Kasumi-1 (cell line): ENCODE measurements at regions not wholly inside any gene's neighbourhood (a gene's known extent, or its start where the extent isn't known, plus 50 kb on each side); places are given as distances from the start of the nearest gene placed in this dataset.
"Not testable (repeated sequence)": the region's sequence is repeated elsewhere in the genome, so short reads cannot be mapped to it uniquely, and the experiment has no call there.

Experiments
- DNase-seq, 2 experiments: peaks; one replicate each; lab custom pipeline; 2025; lab: John Stamatoyannopoulos, UW

DNA sequence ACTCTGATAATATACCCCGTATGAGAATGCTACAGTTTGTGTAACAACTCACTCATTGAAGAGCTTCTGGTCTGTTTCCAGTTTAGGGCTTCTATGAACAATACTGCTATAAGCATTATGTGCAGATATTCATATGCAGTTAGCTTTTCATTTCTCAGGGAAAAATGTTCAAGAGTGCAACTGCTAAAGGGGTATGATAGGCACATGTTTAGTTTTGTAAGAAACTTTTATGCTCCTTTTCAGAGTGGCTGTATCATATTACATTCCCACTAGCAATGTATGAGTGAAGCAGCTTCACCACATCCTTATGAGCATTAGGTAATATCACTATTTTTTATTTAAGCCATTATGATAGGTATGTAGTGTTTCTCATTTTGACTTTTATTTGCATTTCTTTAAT, 182.6 kb upstream of the CXCL12 start:
- peak; percentile 6 to 16 for DNase-seq

DNA sequence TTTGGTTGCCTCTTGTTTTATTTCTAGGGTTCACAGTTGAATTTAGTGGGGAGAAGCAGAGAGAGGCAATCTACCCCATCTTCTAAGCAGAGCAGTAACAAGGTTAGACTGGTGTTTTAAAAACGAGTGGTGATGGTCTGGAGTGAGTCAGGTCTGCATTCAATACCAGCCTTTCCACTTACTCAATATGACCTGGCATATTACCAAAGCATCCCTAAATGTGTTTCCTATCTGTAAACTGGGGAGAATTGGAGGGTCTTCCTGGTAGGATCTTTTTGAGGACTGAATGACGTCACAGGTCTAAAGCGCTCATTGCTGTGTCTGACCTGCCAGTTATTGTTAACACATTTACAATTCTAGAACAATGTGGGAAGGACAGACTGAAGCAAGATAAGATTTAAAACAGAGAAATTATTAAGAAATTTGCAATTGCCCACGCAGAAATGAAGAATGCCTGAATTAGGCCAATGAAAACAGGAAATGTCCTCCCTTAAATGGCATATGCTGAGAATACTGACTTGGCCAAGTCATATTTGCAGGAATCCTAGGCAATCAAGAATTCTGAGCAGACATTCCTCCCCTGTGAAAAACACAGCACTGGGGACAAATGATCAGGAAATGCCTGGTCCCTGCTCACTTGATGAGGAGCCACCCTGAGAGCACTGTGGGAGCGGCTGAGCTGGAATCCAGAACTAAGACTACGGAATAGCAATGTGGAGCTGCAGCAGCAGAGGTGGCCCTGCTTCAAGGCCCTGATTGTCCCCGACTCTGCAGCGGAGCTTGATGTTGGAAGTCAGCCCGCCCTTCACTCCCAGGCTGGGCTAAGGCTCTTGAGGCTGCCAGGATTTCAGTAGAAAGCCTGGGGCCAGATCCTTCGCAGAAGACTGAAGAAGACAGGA, 184.5 kb upstream of the CXCL12 start:
- no peak for DNase-seq

DNA sequence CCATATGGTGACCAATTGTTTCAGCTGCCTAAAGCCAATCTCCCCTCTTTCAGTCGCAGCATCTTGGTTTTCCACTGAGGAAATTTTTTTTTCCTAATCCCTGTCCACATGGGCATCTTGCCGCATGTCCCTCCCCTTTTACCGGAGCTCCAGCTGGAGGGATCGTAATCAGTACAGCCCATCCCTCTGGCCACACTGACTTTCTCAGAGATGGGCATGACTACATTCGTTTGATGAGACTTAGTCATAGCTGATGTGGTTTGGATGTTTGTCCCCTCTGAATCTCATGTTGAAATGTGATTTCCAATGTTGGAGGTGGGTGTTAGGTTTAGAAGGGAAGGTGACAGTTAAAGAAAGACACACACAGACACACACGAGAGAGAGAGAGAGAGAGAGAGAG, 186.8 kb upstream of the CXCL12 start:
- DNase-seq: no peak

DNA sequence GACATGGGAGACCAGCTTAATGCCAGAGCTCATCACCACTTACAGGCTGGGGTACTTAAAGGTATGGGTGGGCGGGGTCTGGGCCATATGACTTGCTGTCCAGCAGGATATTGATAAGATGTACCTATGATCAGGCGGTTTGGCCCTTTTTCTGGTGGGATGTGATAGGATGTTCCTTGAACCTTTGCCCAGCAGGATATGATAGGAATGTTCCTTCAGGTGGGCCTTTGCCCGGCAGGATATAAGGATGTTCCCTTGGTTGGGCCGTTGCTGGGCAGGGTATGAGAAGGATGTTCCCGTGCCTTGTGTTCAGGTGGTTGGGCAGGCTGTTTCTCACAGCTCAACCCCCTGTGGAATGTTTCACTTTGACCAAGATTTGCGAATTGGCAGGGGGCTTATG, 187.2 kb upstream of the CXCL12 start:
- DNase-seq: no peak

DNA sequence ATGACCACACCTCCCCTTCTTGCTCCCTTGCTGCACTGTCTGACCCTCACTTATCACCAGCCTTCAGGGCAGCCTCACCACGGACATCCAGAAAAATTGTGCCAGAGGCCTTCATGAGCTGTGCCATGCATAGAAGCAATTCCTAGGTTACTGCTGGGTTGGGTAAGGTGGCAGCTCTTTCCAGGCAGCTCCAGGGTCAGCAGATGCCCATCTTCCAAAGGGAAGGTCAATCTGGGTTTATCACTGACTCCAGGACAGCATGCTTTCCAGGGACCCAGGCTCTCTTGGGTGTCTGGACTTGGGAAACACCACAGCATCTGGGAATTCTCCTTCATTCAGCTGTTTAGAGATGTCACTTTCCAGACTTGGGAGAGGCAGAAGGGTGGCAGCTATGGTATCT, 188.9 kb upstream of the CXCL12 start:
- no peak for DNase-seq

DNA sequence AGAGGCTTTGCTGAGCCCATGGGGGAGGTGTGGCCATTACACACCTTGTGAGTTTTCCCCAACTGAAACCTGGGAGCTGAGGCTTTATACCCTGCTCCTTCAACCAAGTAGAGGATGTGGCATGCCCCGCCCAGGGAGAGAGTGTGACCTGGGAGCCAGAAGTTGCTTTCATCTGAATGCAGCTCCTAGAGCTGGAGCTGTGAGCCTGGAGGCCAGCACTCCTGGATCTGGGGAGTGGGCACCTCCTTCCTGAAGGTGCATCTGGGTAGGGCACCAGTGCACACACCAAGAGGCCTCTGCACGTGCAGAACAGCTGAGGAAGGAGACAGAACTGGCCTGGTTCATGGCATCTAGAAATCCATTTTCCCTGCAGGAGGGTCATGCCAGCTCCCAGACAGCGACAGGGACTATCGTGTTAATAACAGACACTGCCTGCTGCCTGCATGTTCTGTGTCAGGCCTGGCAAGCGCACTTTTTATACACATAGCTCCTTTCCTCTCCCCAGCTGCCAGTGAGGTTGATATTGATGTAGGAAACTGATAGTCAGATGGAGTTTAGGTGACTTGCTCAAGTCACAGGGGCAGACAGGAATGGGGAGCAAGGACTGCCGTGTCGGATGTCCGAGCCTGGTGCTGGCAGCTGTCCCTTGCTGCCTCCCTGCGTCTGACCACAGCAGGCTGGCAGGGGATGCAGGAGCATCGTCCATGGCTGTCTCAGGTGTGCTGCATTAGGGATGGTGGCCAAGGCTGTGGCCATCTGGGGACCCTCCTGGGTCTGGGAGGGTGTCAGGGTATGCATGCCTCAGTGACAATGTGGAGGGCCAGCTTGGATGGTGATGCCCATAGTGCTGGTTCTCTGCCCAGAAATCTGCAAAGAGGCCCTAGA, 189.9 kb upstream of the CXCL12 start:
- no peak for DNase-seq

DNA sequence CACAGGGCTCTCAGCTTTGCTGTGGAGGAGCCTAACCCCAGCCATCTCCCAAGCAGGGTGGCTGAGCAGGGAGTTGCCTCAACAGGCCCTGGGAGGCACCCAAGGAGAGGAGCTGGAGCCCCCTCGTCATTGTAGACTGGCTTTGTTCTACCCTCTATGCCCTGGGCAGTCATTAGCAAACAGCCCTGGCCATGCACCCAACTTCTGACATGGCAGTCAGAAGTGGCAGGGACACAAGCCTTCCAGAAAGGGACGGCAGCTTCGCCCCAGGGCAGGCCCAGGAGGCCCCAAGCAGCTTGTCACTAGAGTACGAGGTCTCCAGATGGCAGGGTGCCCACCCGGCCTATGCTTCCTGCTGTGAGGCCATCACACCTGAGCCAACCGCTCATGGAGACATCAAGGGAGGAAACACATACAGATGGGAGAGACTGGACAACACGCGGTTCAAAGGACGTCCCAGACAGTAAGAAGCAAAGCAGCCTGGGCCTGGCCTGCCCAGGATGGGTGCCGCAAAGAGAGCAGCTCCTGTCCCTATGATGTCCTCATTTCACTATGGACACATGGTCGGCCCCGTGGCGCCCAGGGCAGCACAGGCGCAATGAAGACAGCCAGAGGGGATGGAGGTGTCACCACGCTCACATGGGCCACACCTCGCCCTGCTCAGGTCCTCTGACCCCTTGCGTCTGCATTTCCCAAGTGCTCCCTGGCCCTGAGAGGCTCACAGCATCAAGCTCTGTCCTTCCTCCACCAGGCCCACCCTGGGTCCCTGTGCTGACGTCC, 190.9 kb upstream of the CXCL12 start:
- DNase-seq: no peak

DNA sequence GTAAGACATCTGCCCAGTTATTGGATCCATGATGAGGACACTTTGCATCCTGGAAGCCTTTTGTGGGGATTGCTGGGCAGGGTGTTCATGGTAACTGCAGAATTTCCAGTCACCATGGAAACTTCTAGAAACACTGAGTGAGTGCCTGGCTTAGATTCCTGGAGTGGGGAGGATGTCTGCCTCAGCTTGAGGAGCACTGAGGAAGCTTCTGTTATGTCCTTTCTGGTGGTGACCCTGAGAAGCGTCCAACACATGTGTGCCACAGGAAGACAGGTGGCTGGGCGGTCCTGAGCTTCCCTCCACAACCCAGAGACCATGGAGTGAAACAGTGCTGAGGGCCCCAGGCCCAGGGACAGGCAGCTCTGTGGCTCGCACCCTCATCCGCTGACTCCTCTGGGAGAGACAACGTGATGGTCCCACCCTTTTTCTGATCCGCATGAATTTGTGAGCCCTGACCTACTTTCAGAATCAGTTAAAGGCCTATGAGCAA, 191.8 kb upstream of the CXCL12 start:
- no peak for DNase-seq

DNA sequence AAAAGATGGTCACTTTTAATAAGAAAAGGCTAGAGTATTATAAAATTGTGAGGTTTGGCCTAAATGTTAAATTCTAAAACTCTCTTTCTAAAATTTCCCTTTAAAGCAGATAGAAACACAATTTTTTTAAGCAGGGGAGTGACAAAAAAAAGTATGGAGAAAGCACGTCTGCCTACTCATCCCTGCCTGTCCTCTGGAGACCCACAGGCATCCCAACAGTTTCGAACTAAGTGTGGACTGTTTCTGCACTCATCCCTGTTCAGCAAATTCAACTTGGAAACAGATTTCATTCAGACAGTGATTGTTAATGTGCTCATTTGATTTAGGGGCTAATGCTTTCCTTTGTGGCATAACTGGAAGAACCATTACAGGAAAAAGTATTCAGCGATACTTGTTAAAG, 192.6 kb upstream of the CXCL12 start:
- DNase-seq: no peak

DNA sequence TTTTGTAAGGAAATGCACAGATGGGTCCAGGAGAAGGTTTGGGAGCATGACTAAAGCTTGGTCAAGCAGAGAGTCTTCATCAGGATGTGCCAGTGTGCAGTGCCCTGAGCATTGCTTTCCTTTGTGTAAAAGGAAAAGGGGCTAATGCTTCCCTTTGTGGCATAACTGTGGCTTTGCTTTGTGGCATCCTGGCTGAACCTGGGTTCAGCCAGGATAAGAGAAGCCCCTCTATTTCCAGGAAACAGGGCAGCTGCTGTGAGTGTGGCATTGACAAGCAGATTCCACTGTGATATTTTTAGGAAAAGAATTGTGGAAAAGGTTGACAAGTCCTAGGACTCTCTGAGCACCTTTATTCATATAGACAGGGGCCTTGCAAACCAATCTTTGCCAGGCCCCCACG, 193.4 kb upstream of the CXCL12 start:
- no peak for DNase-seq

DNA sequence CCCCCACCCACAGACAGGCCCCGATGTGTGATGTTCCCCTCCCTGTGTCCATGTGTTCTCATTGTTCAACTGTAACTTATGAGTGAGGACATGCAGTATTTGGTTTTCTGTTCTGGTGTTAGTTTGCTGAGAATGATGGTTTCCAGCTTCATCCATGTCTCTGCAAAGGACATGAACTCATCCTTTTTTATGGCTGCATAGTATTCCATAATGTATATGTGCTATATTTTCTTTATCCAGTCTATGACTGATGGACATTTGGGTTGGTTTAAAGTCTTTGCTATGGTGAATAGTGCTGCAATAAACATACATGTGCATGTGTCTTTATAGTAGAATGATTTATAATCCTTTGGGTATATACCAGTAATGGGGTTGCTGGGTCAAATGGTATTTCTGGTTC, 194.1 kb upstream of the CXCL12 start:
- DNase-seq: not testable (repeated sequence)

DNA sequence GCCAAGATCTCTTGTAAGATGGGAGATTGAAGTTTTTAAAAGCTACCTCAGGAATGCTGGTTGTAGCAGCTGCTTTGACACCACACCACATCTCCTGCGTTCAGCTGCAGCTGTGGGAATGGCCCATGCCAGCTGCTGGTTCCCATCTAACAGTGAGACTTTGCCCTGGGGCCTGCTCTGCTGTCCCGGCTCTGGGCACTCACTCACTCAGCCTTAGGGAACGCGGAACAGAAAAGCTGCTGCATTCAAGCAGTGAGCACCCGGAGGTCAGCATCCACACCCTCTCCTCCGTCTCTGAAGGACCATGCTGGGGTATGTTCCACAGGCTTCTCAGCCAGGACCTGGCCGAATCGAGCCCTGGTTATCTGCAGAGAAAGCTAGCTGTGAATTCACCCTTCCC, 197.1 kb upstream of the CXCL12 start:
- DNase-seq: no peak

DNA sequence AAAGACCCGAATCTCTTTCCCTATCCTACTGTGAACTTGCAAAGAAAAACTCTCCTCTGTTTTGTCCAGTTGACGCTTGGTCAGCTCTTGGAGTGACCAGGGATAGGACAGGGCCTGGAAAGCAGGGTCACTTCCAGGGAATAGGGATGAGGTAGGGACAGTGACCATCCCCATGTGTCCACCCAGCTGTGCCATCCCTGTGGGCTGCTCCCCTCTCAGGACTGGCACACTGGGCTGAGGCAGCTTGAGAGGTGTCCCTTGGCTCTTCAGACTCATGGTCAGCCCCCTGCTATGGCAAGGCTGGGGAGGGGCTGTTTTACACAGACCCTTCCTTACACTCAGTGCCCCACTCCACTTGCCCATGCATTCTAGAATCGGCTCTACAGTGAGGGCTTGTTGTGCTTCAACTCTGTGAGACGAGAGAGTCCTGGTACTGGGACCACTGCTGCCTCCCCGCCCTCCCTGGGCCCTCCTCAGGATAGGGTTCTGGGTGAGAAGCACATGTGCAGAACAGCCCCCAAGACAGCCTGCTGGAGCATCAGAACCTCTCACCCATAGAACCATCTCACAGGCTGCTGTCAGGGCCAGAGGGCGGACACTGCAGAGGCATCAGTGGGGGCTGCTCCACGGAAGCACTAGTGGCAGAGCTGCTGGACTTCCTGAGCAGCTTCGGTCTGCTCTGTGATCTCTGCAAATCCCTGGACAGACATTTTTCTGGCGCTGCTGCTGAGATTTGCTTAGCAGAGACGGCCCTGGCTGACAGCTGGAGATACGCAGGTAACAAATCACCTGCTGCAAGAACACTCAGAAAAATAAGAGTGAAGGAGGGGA, 202.8 kb upstream of the CXCL12 start:
- no peak for DNase-seq

DNA sequence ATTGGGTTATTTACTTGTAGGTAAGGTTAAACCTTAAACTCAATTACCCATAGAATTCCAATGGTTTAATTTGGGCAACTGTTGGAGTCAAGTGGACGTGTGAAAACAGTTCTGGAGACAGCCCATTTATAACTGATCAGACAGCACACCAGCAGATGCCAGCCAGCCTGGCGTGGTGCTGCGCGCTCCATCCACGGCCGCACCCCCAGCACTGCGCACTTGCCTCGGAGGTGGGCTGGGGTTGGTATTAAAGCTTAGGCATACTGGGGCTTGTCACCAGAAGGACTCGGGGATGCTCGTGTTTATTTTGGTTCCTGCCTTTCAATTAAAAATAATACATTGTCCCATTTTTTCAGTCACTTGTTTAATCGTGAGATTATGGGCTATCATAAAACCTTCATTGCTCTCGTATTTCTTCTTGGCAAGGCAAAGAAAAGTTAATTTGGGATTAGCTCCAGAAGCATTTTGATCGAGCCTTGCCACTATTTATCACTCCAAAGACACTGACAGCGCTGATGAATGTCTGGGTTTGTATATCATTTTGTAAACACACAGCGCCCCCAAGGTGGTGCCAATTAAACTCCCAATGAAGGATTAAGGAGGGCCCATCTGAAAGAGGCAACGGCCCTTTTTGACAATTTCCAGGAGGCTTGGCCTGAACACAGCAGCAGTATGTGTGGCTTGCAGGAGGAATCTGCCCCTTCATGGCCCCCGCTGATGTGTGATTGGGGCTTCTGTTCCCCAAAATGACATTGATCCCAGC, 204.5 kb upstream of the CXCL12 start:
- DNase-seq: no peak

DNA sequence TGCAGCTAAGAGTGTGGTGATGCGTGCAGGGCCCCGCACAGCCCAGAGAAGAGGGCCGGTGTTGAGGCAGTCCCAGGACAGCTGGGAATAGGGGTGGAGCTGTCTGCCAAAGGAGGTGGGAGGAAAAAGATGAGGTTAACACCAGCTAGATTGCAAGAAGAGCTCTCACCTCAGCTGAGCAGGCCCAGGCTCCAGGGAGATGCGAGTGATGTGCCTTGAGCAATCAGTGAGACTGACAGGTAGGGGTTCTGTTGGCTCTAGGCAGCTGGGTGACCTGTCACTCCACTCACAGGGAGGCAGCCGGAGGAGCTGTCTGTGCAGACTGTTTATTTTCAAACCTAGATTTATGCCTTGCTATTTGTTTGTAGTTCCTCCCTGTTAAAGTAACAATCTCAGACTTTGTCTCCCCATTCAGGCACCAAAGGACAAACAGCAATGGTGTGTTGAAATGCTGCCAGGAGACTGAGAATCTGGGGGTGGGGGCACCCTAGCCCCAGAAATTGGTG, 205.1 kb upstream of the CXCL12 start:
- DNase-seq: no peak

DNA sequence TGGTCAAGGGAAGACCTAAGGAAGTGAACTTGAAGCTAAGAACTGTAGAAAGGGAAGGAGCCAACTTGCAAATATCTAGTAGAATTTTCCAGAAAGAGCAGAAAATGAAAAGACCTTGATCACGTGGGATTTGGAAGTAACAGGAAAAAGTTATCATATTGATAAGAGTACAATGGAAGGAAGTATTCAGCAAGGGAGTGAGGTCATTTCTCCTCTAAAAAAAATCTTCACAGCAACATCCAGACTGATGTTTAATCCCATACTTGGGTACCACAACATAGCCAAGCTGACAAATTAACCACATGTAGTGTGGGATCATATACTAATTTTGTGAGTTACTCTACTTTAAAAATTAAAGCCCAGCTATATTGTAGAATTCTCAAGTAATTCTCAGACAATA, 207.0 kb upstream of the CXCL12 start:
- no peak for DNase-seq

DNA sequence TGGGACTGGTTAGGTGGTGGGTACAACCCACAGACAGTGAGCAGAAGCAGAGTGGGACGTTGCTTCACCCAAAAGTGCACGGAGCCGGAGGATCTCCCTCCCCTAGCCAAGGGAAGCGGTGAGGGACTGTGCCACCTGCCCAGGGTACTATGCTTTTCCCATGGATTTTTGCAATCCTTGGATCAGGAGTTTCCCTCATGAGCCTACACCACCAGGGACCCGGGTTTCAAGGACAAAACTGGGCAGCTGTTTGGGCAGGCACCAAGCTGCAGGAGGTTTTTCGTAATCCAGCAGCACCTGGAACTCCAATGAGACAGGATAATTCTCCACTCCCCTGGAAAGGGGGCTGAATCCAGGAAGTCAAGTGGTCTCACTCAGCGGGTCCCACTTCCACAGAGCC, 209.1 kb upstream of the CXCL12 start:
- DNase-seq: no peak

DNA sequence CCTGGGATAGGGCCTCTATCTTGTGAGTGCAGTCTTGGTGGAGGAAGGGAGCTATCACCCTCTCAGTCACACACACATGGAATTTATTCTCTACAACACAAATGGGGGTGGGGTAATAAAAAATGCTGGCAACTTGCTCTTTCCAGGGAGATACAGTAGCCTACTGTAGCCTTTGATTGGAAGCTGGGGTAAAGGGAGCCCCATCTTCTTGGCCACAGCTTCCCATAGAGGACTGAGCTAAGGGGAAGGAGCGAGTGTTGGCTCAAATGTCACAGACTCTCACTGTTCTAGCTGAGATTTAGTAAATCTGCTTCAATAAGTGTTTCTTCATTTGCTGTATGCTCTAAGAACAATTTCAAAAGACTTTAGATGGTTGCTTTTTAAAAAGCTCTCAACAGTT, 222.2 kb upstream of the CXCL12 start:
- DNase-seq: no peak

DNA sequence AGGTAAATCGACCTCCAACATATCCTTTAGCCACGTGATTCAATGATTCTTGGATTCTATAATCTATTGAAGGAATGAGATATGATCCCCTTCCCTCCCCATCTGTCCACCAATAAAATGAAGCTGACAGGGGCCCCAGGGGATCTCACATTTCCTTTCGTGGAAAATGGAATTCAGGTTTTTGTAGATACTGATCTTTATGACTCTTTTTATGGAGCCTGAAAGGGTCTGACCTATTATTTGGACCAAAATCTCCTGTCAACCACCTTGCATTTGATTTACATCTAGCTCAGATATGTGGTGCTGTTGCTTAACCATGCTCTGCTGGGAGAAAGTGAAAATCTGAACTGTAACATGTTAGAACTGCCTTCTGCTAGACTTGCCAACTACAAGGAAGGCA, 234.0 kb upstream of the CXCL12 start:
- no peak for DNase-seq

DNA sequence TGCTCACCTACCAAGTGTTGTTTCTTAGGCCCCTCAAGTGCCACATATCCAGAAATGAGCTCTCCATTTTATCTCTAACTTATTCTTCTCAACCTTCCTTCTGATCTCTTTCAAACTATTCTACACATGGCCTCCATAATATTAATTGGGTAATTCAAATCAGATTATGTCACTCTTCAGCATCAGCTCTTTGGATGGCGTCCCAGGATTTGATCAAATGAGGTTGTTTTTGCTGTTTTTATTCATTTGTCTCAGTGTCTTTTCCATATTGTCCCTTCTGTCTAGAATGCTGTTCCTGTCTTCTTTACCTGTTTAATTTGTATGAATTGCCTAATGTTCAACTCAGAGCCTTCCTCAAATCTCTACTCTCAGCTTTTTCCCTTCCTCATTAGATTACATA, 234.6 kb upstream of the CXCL12 start:
- no peak for DNase-seq
